Prostate gland (tissue), 2 donors: ENCODE measurements at regions not wholly inside any gene's neighbourhood (a gene's known extent, or its start where the extent isn't known, plus 50 kb on each side); places are given as distances from the start of the nearest gene placed in this dataset.

Experiments
- POLR2A ChIP-seq: fragments of 450-650 bp; IDR thresholded peaks from one replicate; pipeline ENCODE4 v1.6.1; 2016; ENCODE audit warnings: antibody characterized with exemption, mild to moderate bottlenecking
- POLR2AphosphoS5 ChIP-seq: sonication (generic); formaldehyde crosslinking; IDR thresholded peaks from one replicate; pipeline ENCODE4 v1.6.1; 2017; ENCODE audit warnings: antibody characterized with exemption
- TF ChIP-seq, protein P1 (sequence below), 4 experiments: fragments of 200-600 bp in 2 of 4; fragments of 450-650 bp in 2 of 4; sonication (generic) in 2 of 4; IDR thresholded peaks; 1 replicate in 3 of 4; 2 replicates in 1 of 4; pipeline ENCODE4 v1.5.1; 2016 to 2019; ENCODE audit warnings: antibody characterized with exemption in 4 of 4, mild to moderate bottlenecking in 2 of 4, moderate library complexity in 2 of 4

DNA sequence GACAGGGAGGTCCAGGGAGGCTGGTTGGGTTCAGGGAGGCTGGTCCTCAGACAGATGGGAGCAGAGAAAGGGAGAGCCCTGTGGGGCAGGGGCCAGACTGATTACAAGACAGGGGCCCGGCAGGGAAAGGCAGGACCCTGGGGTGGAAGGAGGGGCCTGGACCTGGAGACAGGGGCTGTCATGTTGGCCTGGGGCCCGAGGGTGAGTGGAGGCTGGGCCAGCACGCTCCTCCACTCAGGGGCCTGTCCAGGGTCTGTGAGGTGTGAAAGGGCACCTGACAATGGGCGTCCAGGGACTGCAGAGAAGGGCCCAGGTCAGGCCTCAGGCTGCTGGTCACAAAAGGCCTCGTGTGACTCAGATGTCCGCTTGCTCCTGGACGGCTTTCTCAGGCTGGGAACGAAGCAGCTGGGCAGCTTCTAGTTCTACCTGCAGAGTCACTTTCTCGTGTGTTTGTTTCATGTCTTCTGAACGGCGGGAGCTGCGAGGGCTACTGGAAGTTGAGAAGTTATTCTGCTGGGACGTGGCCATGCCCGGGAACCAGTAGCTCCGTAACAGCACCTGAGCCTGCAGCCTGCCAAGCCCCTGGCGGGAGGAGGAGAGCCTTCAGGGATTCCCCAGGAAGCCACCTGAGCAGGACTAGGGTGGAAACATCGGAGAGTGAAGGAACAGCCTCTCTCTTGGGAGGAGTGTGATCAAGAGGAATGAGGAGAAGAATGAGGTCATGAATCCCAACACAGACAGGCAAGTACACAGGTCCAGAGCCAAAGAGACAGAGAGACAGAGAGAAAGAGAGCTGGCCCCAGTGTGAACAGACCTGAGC, 65.8 kb downstream of the KLF6 start:
- TF ChIP-seq POLR2A = no peak
- TF ChIP-seq, protein P1, sequence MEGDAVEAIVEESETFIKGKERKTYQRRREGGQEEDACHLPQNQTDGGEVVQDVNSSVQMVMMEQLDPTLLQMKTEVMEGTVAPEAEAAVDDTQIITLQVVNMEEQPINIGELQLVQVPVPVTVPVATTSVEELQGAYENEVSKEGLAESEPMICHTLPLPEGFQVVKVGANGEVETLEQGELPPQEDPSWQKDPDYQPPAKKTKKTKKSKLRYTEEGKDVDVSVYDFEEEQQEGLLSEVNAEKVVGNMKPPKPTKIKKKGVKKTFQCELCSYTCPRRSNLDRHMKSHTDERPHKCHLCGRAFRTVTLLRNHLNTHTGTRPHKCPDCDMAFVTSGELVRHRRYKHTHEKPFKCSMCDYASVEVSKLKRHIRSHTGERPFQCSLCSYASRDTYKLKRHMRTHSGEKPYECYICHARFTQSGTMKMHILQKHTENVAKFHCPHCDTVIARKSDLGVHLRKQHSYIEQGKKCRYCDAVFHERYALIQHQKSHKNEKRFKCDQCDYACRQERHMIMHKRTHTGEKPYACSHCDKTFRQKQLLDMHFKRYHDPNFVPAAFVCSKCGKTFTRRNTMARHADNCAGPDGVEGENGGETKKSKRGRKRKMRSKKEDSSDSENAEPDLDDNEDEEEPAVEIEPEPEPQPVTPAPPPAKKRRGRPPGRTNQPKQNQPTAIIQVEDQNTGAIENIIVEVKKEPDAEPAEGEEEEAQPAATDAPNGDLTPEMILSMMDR (IDR thresholded peaks at IDR 0.05) = no peak
- TF ChIP-seq POLR2AphosphoS5 = peak; percentile 6
